ENCODE measurements at regions not wholly inside any gene's neighbourhood (a gene's known extent, or its start where the extent isn't known, plus 50 kb on each side); places are given as distances from the start of the nearest gene placed in this dataset.

GRCh38 chr12:91562476-91562875 is 379.9 kb upstream of the DCN start:
- TF ChIP-seq CTCF (IDR thresholded peaks at IDR 0.05) (no peak), POLR2A (IDR thresholded peaks at IDR 0.05) (no peak)

Measured in right lobe of liver (tissue), 4 donors.